BJ (cell line): ENCODE measurements at regions not wholly inside any gene's neighbourhood (a gene's known extent, or its start where the extent isn't known, plus 50 kb on each side); places are given as distances from the start of the nearest gene placed in this dataset.
"Not testable (repeated sequence)": the region's sequence is repeated elsewhere in the genome, so short reads cannot be mapped to it uniquely, and the experiment has no call there.

Source experiments
- CTCF ChIA-PET: fragments of 350-600 bp; formaldehyde crosslinking; extraction: SDS; loops from one replicate; lab custom pipeline; 2021; ENCODE audit warnings: antibody characterized with exemption, inconsistent platforms; lab: Yijun Ruan, JAX
- POLR2A ChIA-PET: fragments of 300-600 bp; sonication (Branson Sonifier 250); formaldehyde crosslinking; extraction: SDS; loops from one replicate; lab custom pipeline; 2021; ENCODE audit warnings: antibody characterized with exemption; lab: Charles Lee
- DNase-seq: peaks from one replicate; pipeline ENCODE4 v3.0.0-alpha.2; 2011; ENCODE audit warnings: low read depth
- H3K27me3 ChIP-seq: 2 replicates; pipeline ENCODE4 v1.6.0; 2011; ENCODE audit warnings: low read length; ENCODE audit not compliant: control insufficient read depth, insufficient read depth
- H3K36me3 ChIP-seq: 2 replicates; pipeline ENCODE4 v1.5.1; 2011; ENCODE audit warnings: low read length; ENCODE audit not compliant: control insufficient read depth, insufficient read depth
- H3K4me3 ChIP-seq: 2 replicates; pipeline ENCODE4 v1.5.1; 2011; ENCODE audit warnings: low read depth, mild to moderate bottlenecking, control low read depth, low read length
- TF ChIP-seq, protein P1 (sequence below): IDR thresholded peaks from 2 replicates; pipeline ENCODE4 v1.5.1; 2011; ENCODE audit warnings: low read depth, mild to moderate bottlenecking, control low read depth, inconsistent platforms, low read length, moderate library complexity; ENCODE audit not compliant: insufficient read depth

DNA sequence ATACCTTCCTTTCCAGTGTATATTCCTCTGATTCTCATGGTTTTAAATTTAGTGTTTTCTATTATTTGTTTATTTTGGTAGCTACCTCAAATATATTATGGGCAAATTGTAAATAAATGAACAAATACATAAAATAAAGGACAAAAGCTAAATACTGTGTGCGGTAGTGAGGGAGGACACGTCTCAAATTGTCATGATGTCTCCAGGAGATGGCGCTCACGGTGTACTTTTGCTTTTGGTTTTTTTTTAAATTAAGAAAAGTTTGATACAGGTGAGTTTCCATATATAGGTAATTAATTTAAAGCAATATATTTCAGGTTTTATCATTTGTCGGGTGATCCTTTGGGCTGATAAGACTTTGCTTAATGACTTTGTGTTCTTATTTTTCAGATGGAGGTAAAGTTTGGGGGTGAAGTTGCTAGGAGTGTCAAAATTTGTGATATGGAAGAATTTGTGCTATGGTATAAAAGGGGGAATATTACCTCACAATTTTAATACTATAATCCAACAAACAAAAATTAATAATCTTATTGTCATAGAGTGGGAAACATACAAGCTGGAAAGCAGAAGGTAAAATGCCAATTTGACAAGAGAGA, 68.4 kb upstream of the TMEM229A start:
- DNase-seq: no peak
- Histone ChIP-seq H3K4me3 (no peak overlapping the region), H3K27me3 (no peaks in the 10 kb centered on the region), H3K36me3 (no peaks in the 10 kb centered on the region)
- ChIA-PET POLR2A (no interaction called here), CTCF (interaction anchor here (0.8 to 2.1 kb wide), 3 partner anchors 27 to 684 kb away, joined by 3 to 7 read pairs (median 3); no protein-coding TSS in a partner anchor)
- TF ChIP-seq, protein P1, sequence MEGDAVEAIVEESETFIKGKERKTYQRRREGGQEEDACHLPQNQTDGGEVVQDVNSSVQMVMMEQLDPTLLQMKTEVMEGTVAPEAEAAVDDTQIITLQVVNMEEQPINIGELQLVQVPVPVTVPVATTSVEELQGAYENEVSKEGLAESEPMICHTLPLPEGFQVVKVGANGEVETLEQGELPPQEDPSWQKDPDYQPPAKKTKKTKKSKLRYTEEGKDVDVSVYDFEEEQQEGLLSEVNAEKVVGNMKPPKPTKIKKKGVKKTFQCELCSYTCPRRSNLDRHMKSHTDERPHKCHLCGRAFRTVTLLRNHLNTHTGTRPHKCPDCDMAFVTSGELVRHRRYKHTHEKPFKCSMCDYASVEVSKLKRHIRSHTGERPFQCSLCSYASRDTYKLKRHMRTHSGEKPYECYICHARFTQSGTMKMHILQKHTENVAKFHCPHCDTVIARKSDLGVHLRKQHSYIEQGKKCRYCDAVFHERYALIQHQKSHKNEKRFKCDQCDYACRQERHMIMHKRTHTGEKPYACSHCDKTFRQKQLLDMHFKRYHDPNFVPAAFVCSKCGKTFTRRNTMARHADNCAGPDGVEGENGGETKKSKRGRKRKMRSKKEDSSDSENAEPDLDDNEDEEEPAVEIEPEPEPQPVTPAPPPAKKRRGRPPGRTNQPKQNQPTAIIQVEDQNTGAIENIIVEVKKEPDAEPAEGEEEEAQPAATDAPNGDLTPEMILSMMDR: peak; percentile 12; the same call in 1 of the 2 replicates

DNA sequence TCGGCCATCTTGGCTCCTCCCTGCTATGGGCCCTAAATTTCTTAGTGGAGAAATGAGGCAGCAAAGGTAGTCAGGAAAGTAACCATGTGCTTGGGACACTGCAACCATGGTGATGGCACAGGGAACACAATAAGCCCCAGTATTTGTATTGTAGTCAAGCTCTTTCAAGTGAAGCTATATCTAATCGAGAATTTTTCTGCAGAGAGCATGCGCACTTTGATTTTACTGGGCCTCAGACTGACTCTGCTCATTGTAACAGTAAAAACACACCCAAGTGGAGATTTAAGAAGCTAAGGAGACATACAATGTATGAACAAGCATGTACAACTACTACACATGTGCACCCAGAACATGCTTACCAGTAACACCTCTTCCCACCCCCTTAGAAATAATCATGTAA, 67.3 kb upstream of the TMEM229A start:
- Histone ChIP-seq H3K27me3 (no peaks in the 10 kb centered on the region), H3K36me3 (no peaks in the 10 kb centered on the region), H3K4me3 (no peak overlapping the region)
- ChIA-PET CTCF (interaction anchor here (1.6 to 2.1 kb wide), 2 partner anchors 16 to 685 kb away, joined by 3 to 7 read pairs; no protein-coding TSS in a partner anchor), POLR2A (no interaction called here)
- no peak for DNase-seq
- TF ChIP-seq, protein P1: no peak

- H3K4me3 ChIP-seq, POLR2A ChIA-PET, H3K36me3 ChIP-seq, DNase-seq, H3K27me3 ChIP-seq: not testable (repeated sequence)
- CTCF ChIA-PET: interaction anchor here (1.6 kb wide), 1 partner anchor 15 kb away, joined by 3 read pairs; no protein-coding TSS in a partner anchor
Measured at GRCh38 chr7:124099585-124099984, 66.7 kb upstream of the TMEM229A start.

GRCh38 chr7:124089621-124090020, 56.8 kb upstream of the TMEM229A start:
- TF ChIP-seq, protein P1: no peak
- Histone ChIP-seq H3K4me3 (no peak overlapping the region), H3K27me3 (no peaks in the 10 kb centered on the region), H3K36me3 (no peaks in the 10 kb centered on the region)
- ChIA-PET CTCF (no interaction called here), POLR2A (no interaction called here)
- no peak for DNase-seq

DNA sequence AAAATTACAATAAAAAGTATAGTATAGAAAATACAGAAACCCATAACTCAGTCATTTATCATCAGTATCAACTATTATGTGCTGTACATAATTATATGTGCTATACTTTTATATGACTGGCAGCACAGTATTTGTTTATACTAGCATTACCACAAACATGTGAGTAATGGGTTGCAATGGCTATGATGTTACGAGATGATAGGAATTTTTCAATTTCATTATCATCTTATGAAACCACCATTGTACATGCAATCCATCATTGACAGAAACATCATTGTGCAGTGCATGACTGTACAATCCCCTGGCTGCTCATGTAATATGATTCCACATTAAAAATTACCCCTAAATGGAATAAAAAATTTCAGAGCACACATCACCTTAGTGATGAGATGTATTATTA, 55.7 kb upstream of the TMEM229A start:
- no peak for DNase-seq
- H3K27me3 ChIP-seq: no peaks in the 10 kb centered on the region
- ChIA-PET CTCF (no interaction called here), POLR2A (no interaction called here)
- TF ChIP-seq, protein P1: no peak
- no peak overlapping the region for H3K4me3 ChIP-seq
- no peaks in the 10 kb centered on the region for H3K36me3 ChIP-seq

DNA sequence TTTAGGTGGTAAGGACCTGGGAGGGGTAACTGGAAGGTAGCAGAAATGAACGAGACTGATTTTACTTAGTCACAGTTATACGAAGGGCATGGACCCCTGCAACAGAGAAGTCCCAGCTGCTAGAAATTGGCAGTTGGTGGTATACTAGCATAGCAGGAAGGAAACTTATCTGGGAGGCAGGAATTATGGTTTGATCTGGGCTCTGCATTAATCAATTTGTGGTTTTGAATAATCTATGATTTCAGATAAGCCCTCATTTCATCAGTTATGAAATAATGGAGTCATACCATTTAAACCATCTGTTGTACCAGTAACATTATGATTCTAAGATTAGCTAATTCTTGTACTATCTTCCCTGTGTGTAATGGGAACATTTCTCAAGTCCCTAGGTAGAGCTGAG, 54.0 kb upstream of the TMEM229A start:
- TF ChIP-seq, protein P1: no peak
- CTCF ChIA-PET: no interaction called here
- no peak for DNase-seq
- Histone ChIP-seq H3K27me3 (no peaks in the 10 kb centered on the region), H3K4me3 (no peak overlapping the region), H3K36me3 (no peaks in the 10 kb centered on the region)
- POLR2A ChIA-PET: no interaction called here
